ENCODE measurements at regions not wholly inside any gene's neighbourhood (a gene's known extent, or its start where the extent isn't known, plus 50 kb on each side); places are given as distances from the start of the nearest gene placed in this dataset.

DNA sequence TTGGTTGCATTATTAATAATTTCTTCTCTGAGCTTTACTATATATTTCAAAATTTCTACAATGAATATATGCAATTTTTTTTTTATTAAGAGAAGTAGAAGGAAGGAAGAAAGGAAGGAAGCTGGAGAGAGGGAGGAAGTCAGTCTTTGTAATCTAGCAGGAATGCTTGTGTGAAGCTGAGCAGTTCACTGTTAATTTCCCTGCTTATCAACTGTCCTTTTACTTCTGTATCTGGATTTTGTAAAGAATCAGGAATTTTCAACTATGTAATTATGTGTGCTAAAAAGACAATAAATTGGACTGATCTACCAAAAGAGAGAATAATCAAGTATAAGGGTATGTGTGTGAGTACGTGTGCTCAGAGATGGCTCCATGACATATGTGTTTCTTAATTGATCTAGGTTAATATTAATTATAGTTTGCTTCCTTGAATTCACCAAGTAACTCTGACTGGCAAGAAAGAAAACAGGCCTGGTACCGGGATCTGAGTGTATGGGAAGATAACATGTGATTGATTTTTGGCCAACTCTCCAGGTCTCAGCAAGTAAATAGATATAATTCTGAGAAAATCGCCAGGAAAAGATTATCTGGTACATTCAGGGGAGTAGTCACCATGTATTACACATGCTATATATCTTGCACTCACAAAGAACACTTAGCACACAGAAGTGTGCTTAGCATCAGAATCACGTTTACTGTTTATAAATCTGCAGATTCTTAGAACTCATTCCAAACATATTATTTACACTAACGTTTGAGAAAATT, 1758.8 kb upstream of the WWC1 start:
- DNase-seq: no peak

DNA sequence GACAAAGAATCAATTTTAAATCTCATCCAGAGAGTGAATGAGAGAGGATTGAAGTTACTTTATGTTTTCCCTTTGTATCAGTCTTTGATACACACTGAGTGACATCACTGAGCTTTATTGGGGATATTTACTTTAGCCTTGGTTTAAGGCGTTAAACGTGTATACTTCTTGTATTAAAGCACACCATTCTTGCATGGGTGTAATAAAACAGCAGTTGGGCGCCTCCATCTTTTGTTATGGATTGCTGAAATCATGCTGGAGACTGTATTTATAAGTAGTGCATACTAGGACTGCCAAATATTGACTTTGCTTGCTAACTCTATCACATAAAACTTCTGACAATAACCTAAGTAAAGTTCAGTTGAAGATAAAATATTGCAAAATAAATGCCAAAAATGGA, 1755.8 kb upstream of the WWC1 start:
- no peak for DNase-seq

DNA sequence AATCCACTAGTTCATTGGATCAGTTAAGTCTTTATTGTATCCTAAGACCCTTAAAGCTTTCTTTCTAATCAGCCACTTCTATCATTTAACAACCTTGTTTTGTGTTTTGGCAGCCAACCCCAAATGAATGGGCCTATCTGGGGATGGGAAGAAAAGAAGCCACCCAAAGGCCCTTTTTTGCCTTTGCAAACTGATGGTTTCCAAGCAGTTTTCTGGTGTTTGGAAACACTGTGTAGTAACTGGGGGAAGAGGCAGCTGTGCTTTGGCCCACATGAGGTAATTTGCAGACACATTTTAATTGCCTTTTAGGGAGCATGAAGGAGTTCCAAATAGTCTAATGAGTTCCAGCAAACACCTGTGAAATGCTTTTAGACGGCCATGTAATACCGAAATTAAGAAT, 1751.3 kb upstream of the WWC1 start:
- DNase-seq: no peak

DNA sequence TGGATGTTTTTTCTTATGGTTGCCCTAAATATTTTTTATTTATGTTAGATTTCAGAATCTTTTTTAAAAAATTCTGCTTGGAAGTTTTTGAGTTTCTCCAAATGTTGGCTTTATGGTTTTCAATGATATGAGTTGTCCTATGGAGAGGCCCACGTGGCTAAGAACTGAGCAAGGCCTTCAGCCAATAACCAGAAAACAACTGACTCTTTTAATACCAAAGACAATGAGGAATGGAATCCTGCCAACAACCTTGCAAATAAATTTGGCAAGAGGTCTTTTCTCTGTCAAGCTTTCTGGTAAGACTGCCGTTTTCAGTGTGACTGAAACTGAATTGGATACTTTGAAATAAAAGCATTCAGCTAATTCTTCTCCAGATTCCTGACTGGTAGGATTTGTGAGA, 1740.1 kb upstream of the WWC1 start:
- peak in 25 of 56 donors; percentile 0 to 66 (median 7) for DNase-seq

DNA sequence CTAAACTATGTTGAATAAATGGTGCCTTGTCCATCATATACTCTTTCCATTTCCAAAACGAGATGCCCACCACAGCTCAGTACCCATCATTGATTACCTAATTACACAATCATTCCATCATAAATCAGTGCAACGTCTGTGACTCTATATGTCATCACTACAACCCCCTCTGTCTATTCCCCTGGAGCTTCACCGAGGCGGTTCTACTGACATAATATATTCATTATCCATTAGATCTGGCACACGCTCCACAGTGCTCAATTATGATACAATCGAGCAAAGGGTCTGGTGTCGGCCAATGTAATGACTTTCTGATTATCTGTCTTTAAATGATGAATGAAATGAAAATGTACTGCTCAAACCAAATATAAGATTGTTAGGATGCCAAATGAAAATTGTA, 1737.7 kb upstream of the WWC1 start:
- DNase-seq: no peak

DNA sequence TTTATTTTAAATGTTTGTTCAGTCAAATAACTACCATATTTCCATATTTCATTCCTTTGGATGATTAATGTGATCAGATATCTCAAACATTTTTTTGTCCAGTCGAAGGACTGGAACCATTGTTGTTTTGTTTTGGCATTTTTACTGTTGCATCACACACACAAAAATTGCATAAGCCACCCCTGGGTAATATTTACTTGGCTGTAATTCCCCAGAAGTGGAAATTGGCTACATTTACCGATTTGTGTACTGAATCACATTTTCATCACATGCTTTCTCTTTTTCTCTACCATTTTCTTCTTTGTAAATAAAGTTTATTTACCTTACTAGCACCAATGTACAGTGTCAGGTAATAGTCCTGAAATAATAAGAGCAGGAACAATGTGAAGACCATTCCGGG, 1729.7 kb upstream of the WWC1 start:
- no peak for DNase-seq

DNA sequence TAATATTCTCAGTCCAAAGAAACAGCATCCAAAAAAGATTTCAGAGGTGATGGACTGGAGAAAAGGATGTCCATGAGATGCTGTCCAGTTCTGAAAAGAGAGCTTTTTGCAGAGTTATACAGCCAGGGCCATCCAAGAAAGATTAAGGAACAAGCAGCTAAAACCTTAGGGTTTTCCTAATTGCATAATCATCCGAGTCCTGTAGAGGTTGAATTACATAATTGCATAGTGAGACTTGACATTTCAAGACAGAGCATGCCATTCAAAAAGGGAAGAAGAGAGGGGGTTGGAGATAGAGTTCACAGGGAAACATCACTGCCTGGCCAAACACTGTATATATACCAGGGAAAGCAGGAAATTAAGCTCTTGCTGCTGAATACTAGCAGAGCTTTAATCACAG, 1729.2 kb upstream of the WWC1 start:
- DNase-seq: no peak

DNA sequence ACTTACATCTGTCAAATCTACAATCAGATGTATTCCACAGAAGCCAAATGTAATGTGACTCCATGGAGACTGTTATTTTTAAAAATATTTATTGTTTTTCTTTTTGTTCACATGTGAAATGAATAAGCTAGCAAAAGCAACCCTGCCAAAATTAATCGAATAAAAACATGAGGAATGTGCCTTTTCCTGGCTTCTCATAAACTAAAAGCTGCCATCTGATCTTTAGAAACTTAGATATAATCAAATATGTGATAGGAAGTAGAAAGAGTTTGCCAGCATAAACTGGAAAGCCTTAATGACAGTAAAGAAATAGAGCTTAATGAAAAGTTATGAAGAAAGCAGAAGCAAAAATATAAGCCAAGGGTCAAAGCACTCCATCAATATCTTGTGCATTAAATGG, 1724.7 kb upstream of the WWC1 start:
- DNase-seq: no peak

DNA sequence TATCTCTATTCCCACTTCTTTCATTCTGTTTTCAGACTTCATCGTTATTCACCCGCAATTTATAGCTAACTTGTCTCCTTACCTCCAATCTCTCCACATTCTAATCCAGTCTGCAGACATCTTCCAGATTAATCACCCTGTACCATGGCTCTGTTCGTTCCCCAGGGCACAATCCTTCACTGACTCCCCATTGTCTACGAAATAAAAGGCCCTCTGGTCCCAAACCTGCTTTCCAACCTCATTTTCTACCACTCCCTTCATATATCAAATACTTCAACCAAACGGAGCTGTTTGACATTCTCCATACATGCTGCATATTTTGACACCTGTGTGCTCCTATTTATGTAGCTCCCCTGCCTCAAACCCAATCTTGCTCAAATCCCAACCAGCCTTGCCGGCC, 1720.6 kb upstream of the WWC1 start:
- DNase-seq: no peak

DNA sequence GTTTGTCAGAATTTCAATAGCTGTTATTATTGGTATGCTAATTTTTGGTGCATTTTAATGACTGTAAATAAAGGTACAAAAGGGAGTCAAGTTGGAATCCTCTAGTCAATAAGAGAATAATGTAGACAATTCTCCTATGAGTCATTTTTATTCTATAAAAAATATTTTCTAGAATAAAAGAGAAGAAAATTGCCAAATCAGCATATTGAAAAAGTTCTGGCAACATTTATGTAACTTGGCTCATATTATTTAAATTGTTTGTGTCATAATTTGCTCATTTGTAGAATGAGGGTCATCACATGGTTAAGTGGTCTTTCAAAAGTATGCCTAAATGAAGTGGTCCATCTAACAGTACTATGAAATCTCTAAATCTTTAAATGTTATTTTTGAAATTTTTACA, 1719.8 kb upstream of the WWC1 start:
- DNase-seq: no peak

DNA sequence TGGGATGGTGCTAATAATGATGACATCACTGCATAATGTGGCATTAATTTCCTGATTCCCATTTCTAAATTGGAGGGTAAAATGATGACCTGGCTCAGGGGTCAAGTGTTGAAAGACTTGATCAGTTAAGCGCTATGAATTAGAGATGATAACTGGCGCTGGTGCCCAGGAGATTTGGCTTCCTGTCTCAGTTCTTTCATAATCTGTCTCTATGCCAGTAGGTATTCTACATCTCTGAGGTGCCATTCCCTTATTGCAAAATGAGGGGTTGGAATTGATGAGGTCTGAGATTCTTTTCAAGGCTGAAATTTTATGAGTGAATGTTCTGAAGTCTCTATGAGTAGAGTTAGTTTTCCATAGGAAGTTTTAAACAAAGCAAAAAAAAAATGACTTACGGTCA, 1715.1 kb upstream of the WWC1 start:
- DNase-seq: no peak

DNA sequence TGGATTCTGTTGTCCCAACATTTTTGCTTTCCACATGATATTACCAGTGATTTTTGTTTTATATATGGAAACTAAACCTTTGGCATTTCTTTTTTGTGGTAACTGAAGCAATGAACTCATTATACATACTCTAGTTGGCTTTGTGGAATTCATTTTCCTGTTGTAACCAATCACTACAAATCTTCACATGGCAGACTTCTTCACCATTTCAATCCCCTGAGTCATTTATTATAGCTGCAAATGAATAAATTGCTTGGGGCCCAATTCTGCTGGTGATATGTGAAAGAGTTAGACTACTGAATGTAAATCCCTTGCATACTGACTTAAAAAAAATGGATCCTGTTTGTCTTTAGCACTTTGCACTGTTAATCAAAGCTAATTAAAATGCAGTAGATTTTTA, 1709.6 kb upstream of the WWC1 start:
- DNase-seq: no peak

DNA sequence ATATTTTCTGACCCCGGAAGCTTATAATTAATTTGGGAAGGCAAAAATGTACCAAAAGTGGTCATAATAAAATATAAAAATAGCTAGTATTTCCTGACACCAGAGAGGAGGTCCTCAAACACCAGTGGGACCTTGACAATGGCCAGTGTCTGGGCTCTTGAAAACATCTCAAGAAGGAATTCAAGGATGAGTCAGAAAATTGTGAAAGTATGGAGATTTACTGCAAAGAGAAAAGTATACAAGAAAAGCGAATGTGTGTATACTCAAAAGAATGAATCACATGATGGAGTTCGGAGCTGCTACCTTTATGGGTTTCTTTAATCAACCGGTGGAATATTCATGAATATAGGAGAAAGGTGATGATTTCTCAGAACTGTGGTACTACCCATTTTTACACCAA, 1709.0 kb upstream of the WWC1 start:
- no peak for DNase-seq

DNA sequence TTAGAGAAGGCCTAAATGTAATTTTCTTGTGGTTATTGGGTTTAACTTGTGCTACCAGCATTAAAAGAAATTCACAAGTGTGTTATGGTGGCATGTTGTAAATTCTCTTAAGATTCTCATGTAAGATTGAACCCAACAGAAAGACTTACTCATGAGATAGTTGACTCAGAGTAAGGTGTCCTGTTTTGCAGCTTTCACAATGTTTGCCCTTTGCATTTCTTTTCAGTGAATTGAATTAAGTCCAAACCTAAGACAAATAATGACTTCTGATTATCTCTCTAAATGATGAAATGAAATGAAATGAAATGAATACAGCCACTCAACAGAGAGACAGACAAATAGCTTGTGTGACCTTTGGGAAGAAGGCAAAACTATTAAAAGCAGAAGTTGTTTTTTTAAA, 1696.9 kb upstream of the WWC1 start:
- no peak for DNase-seq

DNA sequence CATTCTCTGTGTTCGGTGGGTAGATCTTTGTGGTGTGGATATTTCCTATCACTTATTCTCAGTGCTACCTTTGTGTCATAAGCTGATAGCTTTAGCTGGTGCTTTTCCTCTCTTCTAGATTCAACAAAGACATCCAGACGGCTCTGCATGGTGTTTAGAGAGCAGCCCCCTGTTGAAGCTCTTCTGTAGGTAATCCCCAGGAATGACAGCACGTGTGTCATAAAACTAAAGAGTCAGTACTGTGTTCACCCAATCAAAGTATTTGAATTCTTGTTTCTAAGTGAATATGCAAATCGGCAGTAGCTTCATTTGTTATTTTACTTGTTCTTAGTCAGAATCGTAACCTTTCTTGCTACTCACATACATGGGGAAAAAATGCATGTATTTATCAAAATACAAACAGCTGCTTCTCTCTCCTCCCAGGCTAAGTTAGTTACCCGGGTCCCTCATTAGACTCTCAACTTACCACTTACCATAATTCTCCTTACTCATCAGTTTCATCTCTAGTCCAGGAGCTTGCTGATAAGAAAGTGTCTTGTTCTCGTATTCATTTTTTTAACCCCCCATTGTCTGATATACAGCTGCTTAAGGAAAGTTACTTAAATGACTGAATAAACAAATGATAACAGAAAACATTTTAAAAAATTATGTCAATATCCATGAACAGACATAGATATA, 1696.0 kb upstream of the WWC1 start:
- no peak for DNase-seq

DNA sequence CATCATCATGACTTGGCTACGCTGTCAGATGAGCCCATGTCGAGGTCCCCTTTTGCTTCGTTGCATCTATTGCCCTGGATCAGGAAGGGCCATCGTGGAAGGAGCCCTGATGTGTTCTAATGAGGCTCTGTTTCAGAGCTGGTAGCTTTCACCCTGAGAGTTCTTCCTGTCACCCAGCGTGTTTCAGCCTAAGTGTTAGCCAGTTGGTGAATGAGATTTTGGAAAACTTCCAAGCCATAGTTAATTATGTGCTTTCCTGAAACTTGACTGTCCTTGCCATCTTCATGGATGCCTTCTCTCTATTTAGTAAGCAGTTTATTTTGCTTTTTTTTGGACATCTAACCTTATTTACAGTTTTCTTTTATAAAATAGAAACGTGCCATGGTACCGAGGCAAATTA, 1695.4 kb upstream of the WWC1 start:
- DNase-seq: no peak

DNA sequence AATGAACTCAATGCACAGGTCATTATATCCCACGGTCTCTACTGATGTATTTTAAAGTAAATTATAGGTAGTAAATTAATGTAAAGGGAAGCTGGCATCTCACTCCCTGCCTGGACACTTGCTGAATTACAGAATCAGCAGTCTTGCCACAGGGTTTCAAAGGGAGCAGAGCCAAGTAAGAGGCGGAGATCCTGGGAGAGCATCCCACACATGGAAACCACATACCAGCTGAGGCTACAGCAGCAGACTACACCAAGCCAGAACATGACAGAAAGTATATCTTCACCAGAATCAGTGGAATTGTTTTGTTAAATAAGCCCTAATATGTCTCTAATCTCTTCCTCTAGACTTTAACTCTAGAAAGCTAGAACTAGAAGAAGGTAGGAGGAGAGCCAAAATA, 1689.2 kb upstream of the WWC1 start:
- DNase-seq: no peak

DNA sequence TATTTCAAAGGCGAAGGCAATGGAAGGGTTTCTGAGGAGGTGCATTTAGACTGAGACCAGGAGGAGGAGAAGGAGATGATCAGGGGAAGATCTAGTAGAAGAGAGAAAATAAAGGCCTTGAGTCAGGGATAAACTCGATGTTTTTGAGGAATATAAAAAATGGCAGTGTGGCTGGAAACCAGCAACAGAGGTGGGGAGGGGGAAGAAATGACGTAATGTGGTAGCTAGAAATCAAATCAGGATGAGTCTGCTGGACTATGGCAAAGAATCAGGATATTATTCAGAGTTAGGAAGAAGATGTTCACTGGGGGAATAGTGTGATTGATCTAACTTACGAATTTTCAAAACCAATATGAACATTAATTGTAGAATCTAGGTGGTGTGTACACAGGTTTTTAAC, 1673.9 kb upstream of the WWC1 start:
- no peak for DNase-seq

DNA sequence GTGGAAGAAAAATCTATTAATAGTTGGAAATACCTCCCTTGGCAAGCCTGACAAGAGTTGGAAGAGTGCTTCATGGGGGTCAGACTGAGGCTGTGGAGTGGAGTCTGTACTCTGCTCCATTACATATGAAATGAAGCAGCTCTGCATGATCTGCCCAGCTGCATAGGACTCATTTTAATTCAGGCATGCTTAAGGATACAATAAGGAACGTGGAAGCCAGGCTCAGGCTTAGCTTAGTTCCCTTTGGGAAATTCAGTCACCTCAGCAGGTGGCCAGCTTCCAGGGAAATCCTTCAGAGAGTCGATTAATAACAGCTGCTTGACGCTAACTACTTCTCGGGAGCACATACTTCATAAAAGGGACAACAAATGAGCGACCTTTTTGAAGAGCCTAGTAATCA, 1672.9 kb upstream of the WWC1 start:
- DNase-seq: no peak

DNA sequence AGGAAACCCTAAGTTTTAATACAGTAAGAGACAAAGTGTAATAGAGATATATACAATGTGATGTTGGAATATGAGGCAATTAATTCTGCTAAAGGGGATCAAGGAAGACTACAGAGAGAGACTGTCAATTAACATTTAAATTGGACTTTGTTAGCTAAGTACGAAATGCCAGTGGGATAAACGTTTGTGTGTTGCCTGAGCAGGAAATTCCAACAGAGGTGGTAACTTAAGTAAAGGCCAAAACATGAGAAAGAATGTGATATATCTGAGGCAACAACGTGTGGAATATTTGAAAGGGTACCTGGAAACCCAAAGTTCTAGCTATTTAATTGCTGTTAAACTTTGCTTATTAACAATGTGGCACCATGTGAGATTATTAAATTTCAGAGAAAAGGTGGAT, 1666.9 kb upstream of the WWC1 start:
- DNase-seq: no peak

DNA sequence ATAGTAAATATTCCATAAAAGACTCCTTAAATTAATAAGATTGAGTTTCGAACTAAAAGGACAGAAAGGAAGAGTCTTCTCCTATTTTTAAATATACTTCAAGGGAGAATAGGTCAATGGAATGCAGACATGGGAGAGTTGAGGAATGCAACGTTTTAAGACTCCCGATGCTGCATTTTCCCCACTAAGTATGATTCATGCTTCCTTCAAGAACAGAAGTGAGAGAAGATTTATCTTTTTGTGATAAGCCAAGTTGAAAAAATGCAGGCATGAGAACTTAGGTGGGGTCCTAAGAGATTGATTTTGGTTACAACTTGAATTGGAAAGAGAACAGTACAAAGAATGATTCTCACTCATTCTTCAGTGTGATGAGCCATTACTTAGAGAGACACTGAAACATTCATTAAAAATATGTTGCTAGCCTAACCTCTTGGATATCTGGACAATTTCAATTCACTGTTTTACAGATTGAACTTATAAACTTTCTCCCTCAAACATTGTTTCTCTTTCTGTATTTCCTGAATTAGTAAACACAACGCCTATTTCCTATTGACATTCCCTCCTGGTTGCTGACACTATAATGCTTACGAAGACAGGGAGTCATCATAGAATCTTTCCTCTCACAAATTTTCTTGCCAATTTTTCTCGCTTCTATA, 1666.1 kb upstream of the WWC1 start:
- DNase-seq: no peak

DNA sequence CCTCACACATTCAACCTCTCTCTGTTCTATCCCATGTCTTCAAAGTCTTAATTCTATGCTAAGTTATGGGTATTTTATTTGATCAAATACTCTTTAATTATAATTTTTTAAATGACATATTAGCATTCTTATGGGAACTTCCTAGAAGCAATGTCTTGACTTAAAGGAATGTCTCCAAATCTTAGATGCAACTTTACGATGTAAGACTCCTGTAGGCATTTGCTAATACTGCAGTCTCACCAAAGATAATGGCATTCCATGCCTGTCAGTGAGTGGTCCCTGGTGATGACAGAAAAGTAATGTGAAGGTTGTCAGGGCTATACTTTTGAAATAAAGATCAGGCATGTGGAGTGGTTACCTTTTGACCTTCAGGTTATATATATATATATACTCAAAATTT, 1654.2 kb upstream of the WWC1 start:
- DNase-seq: no peak

DNA sequence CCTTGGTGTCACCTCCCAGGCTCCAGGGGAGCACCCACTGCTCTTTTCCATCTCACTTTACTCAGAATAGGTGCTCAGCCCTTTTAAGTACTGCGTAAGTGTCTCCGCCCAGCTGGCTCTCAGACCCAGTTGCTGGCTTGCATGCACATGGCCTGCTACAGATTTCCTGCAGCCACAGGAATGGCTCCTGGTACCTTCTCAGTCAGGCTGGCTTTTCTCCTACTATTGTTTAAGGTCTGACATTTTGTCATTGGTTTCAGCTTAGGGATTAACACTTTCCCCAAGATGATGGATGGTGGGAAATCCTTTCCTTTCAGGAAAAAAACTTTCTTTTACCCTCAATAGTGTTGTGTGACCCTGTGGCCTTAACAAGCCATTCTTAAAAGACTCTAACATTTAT, 1652.3 kb upstream of the WWC1 start:
- DNase-seq: no peak

Measured in amygdala (tissue), 56 donors.